Peyer's patch (tissue), 4 donors: ENCODE measurements at regions not wholly inside any gene's neighbourhood (a gene's known extent, or its start where the extent isn't known, plus 50 kb on each side); places are given as distances from the start of the nearest gene placed in this dataset.

ENCODE experiments used
- CTCF ChIP-seq, 6 experiments: fragments of 450-650 bp in 4 of 6; fragments of 200-600 bp in 2 of 6; sonication (generic) in 1 of 6; IDR thresholded peaks; one replicate each; pipeline ENCODE4 v1.5.1; 2017 to 2019; ENCODE audit warnings: antibody characterized with exemption in 6 of 6, mild to moderate bottlenecking in 3 of 6, moderate library complexity in 1 of 6
- POLR2A ChIP-seq, 2 donors: fragments of 450-650 bp; IDR thresholded peaks; one replicate each; pipeline ENCODE4 v1.5.1; 2017; ENCODE audit warnings: antibody characterized with exemption in 2 of 2, mild to moderate bottlenecking in 2 of 2, moderate library complexity in 2 of 2

GRCh38 chr5:167623354-167623753, 668.1 kb upstream of the WWC1 start:
- TF ChIP-seq POLR2A (IDR thresholded peaks at IDR 0.05) (no peak), CTCF (IDR thresholded peaks at IDR 0.05) (no peak)
